ENCODE measurements at regions not wholly inside any gene's neighbourhood (a gene's known extent, or its start where the extent isn't known, plus 50 kb on each side); places are given as distances from the start of the nearest gene placed in this dataset.

GRCh38 chr10:64454962-64455361 is 933.8 kb downstream of the REEP3 start:
- no peak for DNase-seq (ENCODE audit: low read depth in 3 of 3, low spot score in 2 of 3)

- no peak for DNase-seq (ENCODE audit: low read depth in 3 of 3, low spot score in 2 of 3)
Observed at GRCh38 chr10:64458306-64458705, 937.1 kb downstream of the REEP3 start.

- no peak for DNase-seq (ENCODE audit: low read depth in 3 of 3, low spot score in 2 of 3)
Observed at GRCh38 chr10:64463406-64463805, 942.2 kb downstream of the REEP3 start.

- DNase-seq (ENCODE audit: low read depth in 3 of 3, low spot score in 2 of 3): no peak
Observed at GRCh38 chr10:64465653-64466052, 944.5 kb downstream of the REEP3 start.

GRCh38 chr10:64468219-64468618 is 947.0 kb downstream of the REEP3 start:
- DNase-seq (ENCODE audit: low read depth in 3 of 3, low spot score in 2 of 3): no peak

GRCh38 chr10:64476506-64476905 is 955.3 kb downstream of the REEP3 start:
- DNase-seq (ENCODE audit: low read depth in 3 of 3, low spot score in 2 of 3): no peak

GRCh38 chr10:64477791-64478190 is 956.6 kb downstream of the REEP3 start:
- DNase-seq (ENCODE audit: low read depth in 3 of 3, low spot score in 2 of 3): no peak

GRCh38 chr10:64484811-64485330 is 963.7 kb downstream of the REEP3 start:
- DNase-seq (ENCODE audit: low read depth in 3 of 3, low spot score in 2 of 3): no peak

- no peak for DNase-seq (ENCODE audit: low read depth in 3 of 3, low spot score in 2 of 3)
Observed at GRCh38 chr10:64486149-64486548, 964.9 kb downstream of the REEP3 start.

- DNase-seq (ENCODE audit: low read depth in 3 of 3, low spot score in 2 of 3): no peak
Observed at GRCh38 chr10:64486901-64487300, 965.7 kb downstream of the REEP3 start.

- no peak for DNase-seq (ENCODE audit: low read depth in 3 of 3, low spot score in 2 of 3)
Observed at GRCh38 chr10:64494901-64495300, 973.7 kb downstream of the REEP3 start.

GRCh38 chr10:64497306-64497705 is 976.1 kb downstream of the REEP3 start:
- DNase-seq (ENCODE audit: low read depth in 3 of 3, low spot score in 2 of 3): no peak

- no peak for DNase-seq (ENCODE audit: low read depth in 3 of 3, low spot score in 2 of 3)
Observed at GRCh38 chr10:64501807-64502206, 980.6 kb downstream of the REEP3 start.

GRCh38 chr10:64502936-64503335 is 981.7 kb downstream of the REEP3 start:
- no peak for DNase-seq (ENCODE audit: low read depth in 3 of 3, low spot score in 2 of 3)

GRCh38 chr10:64503429-64503828 is 982.2 kb downstream of the REEP3 start:
- DNase-seq (ENCODE audit: low read depth in 3 of 3, low spot score in 2 of 3): no peak

GRCh38 chr10:64505501-64505900 is 984.3 kb downstream of the REEP3 start:
- DNase-seq (ENCODE audit: low read depth in 3 of 3, low spot score in 2 of 3): no peak

- DNase-seq (ENCODE audit: low read depth in 3 of 3, low spot score in 2 of 3): no peak
Observed at GRCh38 chr10:64506963-64507362, 985.8 kb downstream of the REEP3 start.

- DNase-seq (ENCODE audit: low read depth in 3 of 3, low spot score in 2 of 3): no peak
Observed at GRCh38 chr10:64507651-64508028, 986.4 kb downstream of the REEP3 start.

GRCh38 chr10:64508029-64508661 is 986.9 kb downstream of the REEP3 start:
- no peak for DNase-seq (ENCODE audit: low read depth in 3 of 3, low spot score in 2 of 3)

- no peak for DNase-seq (ENCODE audit: low read depth in 3 of 3, low spot score in 2 of 3)
Observed at GRCh38 chr10:64515970-64516699, 994.9 kb downstream of the REEP3 start.

- no peak for DNase-seq (ENCODE audit: low read depth in 3 of 3, low spot score in 2 of 3)
Observed at GRCh38 chr10:64518456-64518855, 997.3 kb downstream of the REEP3 start.

GRCh38 chr10:64519427-64519826 is 998.2 kb downstream of the REEP3 start:
- DNase-seq (ENCODE audit: low read depth in 3 of 3, low spot score in 2 of 3): no peak

All from right renal cortex interstitium (tissue), 3 donors.